Adrenal gland (tissue), 5 donors: ENCODE measurements at regions not wholly inside any gene's neighbourhood (a gene's known extent, or its start where the extent isn't known, plus 50 kb on each side); places are given as distances from the start of the nearest gene placed in this dataset.

Source experiments
- POLR2A ChIP-seq, 2 donors: fragments of 450-650 bp; IDR thresholded peaks; one replicate each; pipeline ENCODE4 v1.6.1; 2017; ENCODE audit warnings: antibody characterized with exemption in 2 of 2, mild to moderate bottlenecking in 2 of 2, moderate library complexity in 1 of 2
- TF ChIP-seq, protein P1 (sequence below), 6 experiments: fragments of 450-650 bp in 4 of 6; fragments of 200-600 bp in 2 of 6; sonication (generic) in 1 of 6; IDR thresholded peaks; 1 replicate in 5 of 6; 2 replicates in 1 of 6; pipeline versions ENCODE4 v1.5.1 to v1.8.0; 2016 to 2021; ENCODE audit warnings: antibody characterized with exemption in 6 of 6, mild to moderate bottlenecking in 2 of 6, moderate library complexity in 1 of 6
- donor health status: DM: no; HTN: no; CAD: no.

DNA sequence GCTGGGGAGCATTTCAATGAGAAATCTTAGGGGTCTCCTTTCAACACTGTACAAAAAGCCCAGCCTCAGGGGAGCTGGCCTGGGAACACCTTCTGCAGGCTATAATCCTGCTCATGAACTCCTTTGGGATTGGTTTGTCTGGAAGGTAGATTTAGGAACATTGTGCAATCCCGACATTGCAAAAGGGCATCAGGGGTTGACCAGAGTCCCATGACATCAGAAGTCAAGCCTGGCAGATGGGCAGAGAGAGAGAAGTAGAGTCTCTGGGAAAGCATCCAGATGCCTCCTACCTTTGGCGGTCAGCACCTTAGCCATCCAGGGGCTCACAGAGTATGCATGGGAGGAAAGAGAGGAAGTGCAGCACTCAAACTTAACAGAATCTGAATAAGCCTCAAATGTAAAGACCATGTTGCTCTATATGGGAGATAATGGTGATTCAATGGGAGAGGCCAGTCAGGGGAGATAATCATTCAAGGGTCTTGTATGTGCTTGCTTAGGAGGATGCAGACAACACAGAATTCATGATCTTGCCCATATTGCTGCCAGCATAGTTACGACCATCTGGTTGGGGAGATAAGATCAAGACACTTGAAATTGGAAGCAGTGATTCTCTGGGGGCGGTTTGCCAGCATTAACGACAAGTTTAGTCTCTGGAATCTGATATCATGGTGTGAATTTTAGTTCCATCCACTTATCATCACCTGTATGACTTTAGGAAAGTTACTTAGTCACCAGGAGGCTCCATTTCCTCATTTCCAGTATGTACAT lies 58.3 kb upstream of the UPP2 start:
- TF ChIP-seq, protein P1, sequence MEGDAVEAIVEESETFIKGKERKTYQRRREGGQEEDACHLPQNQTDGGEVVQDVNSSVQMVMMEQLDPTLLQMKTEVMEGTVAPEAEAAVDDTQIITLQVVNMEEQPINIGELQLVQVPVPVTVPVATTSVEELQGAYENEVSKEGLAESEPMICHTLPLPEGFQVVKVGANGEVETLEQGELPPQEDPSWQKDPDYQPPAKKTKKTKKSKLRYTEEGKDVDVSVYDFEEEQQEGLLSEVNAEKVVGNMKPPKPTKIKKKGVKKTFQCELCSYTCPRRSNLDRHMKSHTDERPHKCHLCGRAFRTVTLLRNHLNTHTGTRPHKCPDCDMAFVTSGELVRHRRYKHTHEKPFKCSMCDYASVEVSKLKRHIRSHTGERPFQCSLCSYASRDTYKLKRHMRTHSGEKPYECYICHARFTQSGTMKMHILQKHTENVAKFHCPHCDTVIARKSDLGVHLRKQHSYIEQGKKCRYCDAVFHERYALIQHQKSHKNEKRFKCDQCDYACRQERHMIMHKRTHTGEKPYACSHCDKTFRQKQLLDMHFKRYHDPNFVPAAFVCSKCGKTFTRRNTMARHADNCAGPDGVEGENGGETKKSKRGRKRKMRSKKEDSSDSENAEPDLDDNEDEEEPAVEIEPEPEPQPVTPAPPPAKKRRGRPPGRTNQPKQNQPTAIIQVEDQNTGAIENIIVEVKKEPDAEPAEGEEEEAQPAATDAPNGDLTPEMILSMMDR (IDR thresholded peaks at IDR 0.05), result no peak
- TF ChIP-seq POLR2A (IDR thresholded peaks at IDR 0.05), result no peak
